DMS 273 (cell line): ENCODE measurements at regions not wholly inside any gene's neighbourhood (a gene's known extent, or its start where the extent isn't known, plus 50 kb on each side); places are given as distances from the start of the nearest gene placed in this dataset.

ENCODE experiments used
- DNase-seq: peaks from one replicate; lab custom pipeline; 2025; ENCODE audit not compliant: unreplicated experiment; lab: John Stamatoyannopoulos, UW

DNA sequence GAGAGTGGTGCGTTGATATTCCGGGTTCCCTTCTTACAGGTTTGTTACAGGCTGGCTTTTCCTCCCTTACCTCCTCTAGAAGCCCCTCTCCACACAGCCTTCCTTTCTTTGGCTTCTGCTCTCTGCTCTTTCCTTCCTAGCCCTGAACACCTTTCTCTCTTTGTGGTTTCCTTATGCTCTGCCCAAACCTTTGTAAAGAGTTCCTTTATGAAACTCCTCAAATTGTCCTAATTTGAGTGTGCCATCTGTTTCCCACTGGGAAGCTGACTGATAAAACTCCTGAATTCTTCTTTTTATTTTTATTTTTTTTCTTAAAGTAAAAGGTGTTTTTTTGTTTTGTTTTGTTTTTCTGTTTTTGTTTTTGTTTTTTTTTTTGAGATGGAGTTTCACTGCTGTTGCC lies 60.1 kb upstream of the OTX2 start:
- no peak for DNase-seq

- DNase-seq: no peak
Measured at GRCh38 chr14:56868660-56869059, 58.4 kb upstream of the OTX2 start.

DNA sequence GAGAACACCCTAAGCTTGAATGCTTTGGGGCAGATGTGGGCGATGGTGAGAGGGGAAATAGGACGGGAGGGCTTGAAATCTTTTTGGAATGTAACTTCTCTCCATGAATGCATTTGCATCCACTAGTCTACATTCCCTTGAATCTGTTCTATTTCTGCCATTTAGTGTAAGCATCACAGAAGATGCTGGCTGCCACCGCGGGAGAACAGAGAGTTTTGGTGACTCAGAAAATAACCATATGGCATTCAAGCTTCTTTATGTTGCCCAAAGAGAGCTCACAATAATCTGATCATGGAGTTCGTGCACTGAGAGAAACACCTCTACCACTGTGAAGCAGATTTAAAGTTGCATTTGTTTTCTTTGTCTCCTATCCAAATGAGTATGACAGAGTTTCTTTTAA lies 52.6 kb upstream of the OTX2 start:
- no peak for DNase-seq

- DNase-seq: no peak
Measured at GRCh38 chr14:56860441-56860840, 50.2 kb upstream of the OTX2 start.
